ENCODE measurements at regions not wholly inside any gene's neighbourhood (a gene's known extent, or its start where the extent isn't known, plus 50 kb on each side); places are given as distances from the start of the nearest gene placed in this dataset.

DNA sequence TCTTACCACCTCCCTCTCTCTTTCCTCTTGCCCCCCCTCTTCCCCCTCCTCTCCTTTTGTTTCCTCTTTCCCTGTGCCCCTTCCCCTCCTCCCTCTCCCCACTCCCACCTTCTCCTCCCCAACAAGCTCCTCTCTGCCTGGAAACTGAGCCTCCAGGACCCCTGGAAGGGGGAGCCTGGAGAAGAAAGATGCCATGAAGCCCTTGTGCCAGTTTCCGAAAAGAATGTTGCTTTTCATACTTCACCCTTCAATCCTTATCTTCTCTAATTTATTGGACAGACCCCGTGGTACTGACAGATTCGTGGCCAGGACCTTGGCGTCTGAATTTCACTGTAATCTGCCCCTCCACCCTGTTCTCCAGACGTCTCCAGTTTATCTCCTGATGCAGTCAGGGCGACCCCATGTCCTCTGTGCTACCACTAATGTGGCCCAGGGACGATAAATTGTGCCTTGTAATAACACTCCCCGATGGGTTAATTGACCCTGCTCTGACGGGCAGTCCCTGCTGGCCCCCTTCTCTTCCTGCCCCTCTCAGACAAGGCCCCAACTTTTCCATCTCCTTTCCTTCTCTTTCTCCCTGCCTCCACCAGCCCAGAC is 138.4 kb upstream of the GSE1 start:
- ChIA-PET CTCF (interaction anchor here (0.7 kb wide), 1 partner anchor 102 kb away, joined by 9 read pairs; no protein-coding TSS in a partner anchor), POLR2A (ENCODE audit: unreplicated experiment) (no interaction called here)
- no peak overlapping the region for H3K27ac ChIP-seq
- TF ChIP-seq, protein P1, sequence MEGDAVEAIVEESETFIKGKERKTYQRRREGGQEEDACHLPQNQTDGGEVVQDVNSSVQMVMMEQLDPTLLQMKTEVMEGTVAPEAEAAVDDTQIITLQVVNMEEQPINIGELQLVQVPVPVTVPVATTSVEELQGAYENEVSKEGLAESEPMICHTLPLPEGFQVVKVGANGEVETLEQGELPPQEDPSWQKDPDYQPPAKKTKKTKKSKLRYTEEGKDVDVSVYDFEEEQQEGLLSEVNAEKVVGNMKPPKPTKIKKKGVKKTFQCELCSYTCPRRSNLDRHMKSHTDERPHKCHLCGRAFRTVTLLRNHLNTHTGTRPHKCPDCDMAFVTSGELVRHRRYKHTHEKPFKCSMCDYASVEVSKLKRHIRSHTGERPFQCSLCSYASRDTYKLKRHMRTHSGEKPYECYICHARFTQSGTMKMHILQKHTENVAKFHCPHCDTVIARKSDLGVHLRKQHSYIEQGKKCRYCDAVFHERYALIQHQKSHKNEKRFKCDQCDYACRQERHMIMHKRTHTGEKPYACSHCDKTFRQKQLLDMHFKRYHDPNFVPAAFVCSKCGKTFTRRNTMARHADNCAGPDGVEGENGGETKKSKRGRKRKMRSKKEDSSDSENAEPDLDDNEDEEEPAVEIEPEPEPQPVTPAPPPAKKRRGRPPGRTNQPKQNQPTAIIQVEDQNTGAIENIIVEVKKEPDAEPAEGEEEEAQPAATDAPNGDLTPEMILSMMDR (conservative IDR thresholded peaks at IDR 0.05), result no peak
- H3K4me1 ChIP-seq (replicated peaks; ENCODE audit: insufficient read depth), result peaks cover 39% of the 10 kb centered on the region
- H3K9me3 ChIP-seq (ENCODE audit: insufficient read depth, low read depth), result no peaks in the 10 kb centered on the region
- H3K79me2 ChIP-seq (ENCODE audit: low read depth), result no peaks in the 10 kb centered on the region
- BruUV-seq (replicated peaks), result no TSS peak
- H3K4me3 ChIP-seq, result no peak overlapping the region
- H3K4me2 ChIP-seq, result no peak overlapping the region
- DNase-seq, result no peak
- no peaks in the 10 kb centered on the region for H4K20me1 ChIP-seq (ENCODE audit: insufficient read depth)
- no peaks in the 10 kb centered on the region for H3K9me2 ChIP-seq (ENCODE audit: insufficient read depth)
- intact Hi-C loops (cut with micrococcal nuclease; ENCODE audit: unreplicated experiment), result loop anchor here (5.0 kb wide), 2 partner anchors 52 to 83 kb away; no protein-coding TSS in a partner anchor
- no peaks in the 10 kb centered on the region for H3K36me3 ChIP-seq (ENCODE audit: low read depth)
- H3K27me3 ChIP-seq (ENCODE audit: insufficient read depth, low read depth), result no peaks in the 10 kb centered on the region
- H3F3A ChIP-seq (ENCODE audit: insufficient read depth, low read depth), result peaks cover 21% of the 10 kb centered on the region; the same call in 1 of the 2 replicates
- H2AFZ ChIP-seq, result no peak overlapping the region

GRCh38 chr16:85475233-85475632 is 137.9 kb upstream of the GSE1 start:
- ChIA-PET POLR2A (ENCODE audit: unreplicated experiment) (no interaction called here), CTCF (interaction anchor here (0.6 to 0.7 kb wide), 2 partner anchors 103 to 141 kb away, joined by 3 to 9 read pairs; no protein-coding TSS in a partner anchor)
- H3F3A ChIP-seq (ENCODE audit: insufficient read depth, low read depth), result peaks cover 25% of the 10 kb centered on the region; the same call in 1 of the 2 replicates
- no peaks in the 10 kb centered on the region for H3K9me2 ChIP-seq (ENCODE audit: insufficient read depth)
- DNase-seq, result no peak
- no peak overlapping the region for H3K27ac ChIP-seq
- H2AFZ ChIP-seq, result no peak overlapping the region
- H3K36me3 ChIP-seq (ENCODE audit: low read depth), result no peaks in the 10 kb centered on the region
- no peak overlapping the region for H3K4me2 ChIP-seq
- no peaks in the 10 kb centered on the region for H3K27me3 ChIP-seq (ENCODE audit: insufficient read depth, low read depth)
- no TSS peak for BruUV-seq (replicated peaks)
- intact Hi-C loops (cut with micrococcal nuclease; ENCODE audit: unreplicated experiment), result no loop called here
- no peaks in the 10 kb centered on the region for H4K20me1 ChIP-seq (ENCODE audit: insufficient read depth)
- no peak overlapping the region for H3K4me3 ChIP-seq
- H3K79me2 ChIP-seq (ENCODE audit: low read depth), result no peaks in the 10 kb centered on the region
- H3K4me1 ChIP-seq (replicated peaks; ENCODE audit: insufficient read depth), result peaks cover 43% of the 10 kb centered on the region
- H3K9me3 ChIP-seq (ENCODE audit: insufficient read depth, low read depth), result no peaks in the 10 kb centered on the region
- no peak for TF ChIP-seq EZH2 (IDR thresholded peaks at IDR 0.05; ENCODE audit: low read depth)
- TF ChIP-seq, protein P1 (conservative IDR thresholded peaks at IDR 0.05), result no peak

GRCh38 chr16:85475691-85476300 is 137.3 kb upstream of the GSE1 start:
- POLR2A ChIA-PET (ENCODE audit: unreplicated experiment), result no interaction called here
- no peaks in the 10 kb centered on the region for H3K27me3 ChIP-seq (ENCODE audit: insufficient read depth, low read depth)
- TF ChIP-seq, protein P1 (conservative IDR thresholded peaks at IDR 0.05), result no peak
- TF ChIP-seq EZH2 (IDR thresholded peaks at IDR 0.05; ENCODE audit: low read depth), result no peak
- H3F3A ChIP-seq (ENCODE audit: insufficient read depth, low read depth), result peaks cover 25% of the 10 kb centered on the region; the same call in 1 of the 2 replicates
- peaks cover 46% of the 10 kb centered on the region for H3K4me1 ChIP-seq (replicated peaks; ENCODE audit: insufficient read depth)
- H4K20me1 ChIP-seq (ENCODE audit: insufficient read depth), result no peaks in the 10 kb centered on the region
- H3K27ac ChIP-seq, result no peak overlapping the region
- H3K9me3 ChIP-seq (ENCODE audit: insufficient read depth, low read depth), result no peaks in the 10 kb centered on the region
- no peak overlapping the region for H2AFZ ChIP-seq
- CTCF ChIA-PET, result interaction anchor here (0.6 to 0.7 kb wide), 2 partner anchors 110 to 141 kb away, joined by 3 to 6 read pairs; no protein-coding TSS in a partner anchor
- no peak overlapping the region for H3K4me2 ChIP-seq
- BruUV-seq (replicated peaks), result no TSS peak
- H3K9me2 ChIP-seq (ENCODE audit: insufficient read depth), result no peaks in the 10 kb centered on the region
- no peak overlapping the region for H3K4me3 ChIP-seq
- no peaks in the 10 kb centered on the region for H3K79me2 ChIP-seq (ENCODE audit: low read depth)
- intact Hi-C loops (cut with micrococcal nuclease; ENCODE audit: unreplicated experiment), result no loop called here
- DNase-seq, result no peak
- no peaks in the 10 kb centered on the region for H3K36me3 ChIP-seq (ENCODE audit: low read depth)

All from PC-9 (cell line).